ENCODE measurements at regions not wholly inside any gene's neighbourhood (a gene's known extent, or its start where the extent isn't known, plus 50 kb on each side); places are given as distances from the start of the nearest gene placed in this dataset.

DNA sequence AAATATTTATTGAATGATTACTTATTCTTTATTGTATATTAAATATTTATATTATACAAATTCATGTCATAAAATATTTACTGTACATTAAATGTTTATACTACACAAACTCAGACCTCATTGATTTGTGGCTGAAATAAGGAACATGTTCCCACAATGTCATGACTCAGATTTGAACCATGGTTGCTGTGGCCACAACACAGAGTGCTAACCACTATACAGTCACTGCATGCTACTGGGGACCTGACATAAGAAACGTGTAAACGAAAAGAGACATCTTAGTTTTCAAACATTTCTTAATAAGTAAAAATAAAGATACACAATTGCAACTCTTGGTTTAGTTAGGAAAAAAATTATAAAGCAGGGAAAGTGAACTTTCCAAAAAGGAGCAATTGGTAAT is 99.1 kb upstream of the AGTR1 start:
- no peak overlapping the region for H3K27ac ChIP-seq (ENCODE audit: low read depth, low read length)
- no peak overlapping the region for H3K4me3 ChIP-seq (ENCODE audit: low read length in 2 of 2)
- H3K4me1 ChIP-seq (ENCODE audit: insufficient read depth, low read length): no peaks in the 10 kb centered on the region
- DNase-seq: no peak
- Mint-ChIP-seq H3K4me1 (no peaks in the 10 kb centered on the region), H3K27me3 (no peaks in the 10 kb centered on the region), H3K36me3 (no peaks in the 10 kb centered on the region), H3K27ac (no peak overlapping the region), H3K4me3 (no peak overlapping the region), H3K9me3 (peaks cover 0 to 3% (median 0%) of the 10 kb centered on the region in 8 donors)
- no peaks in the 10 kb centered on the region for H3K9me3 ChIP-seq (ENCODE audit: control insufficient read depth in 1 of 2, low read length in 2 of 2)
- intact Hi-C loops (cut with micrococcal nuclease): no loop called here
- ChIA-PET POLR2A (ENCODE audit: partially characterized antibody) (no interaction called here), CTCF (ENCODE audit: partially characterized antibody) (no interaction called here)
- no peaks in the 10 kb centered on the region for H3K36me3 ChIP-seq (ENCODE audit: insufficient read depth, low read length)
- no peaks in the 10 kb centered on the region for H3K27me3 ChIP-seq (ENCODE audit: insufficient read depth, low read length)

DNA sequence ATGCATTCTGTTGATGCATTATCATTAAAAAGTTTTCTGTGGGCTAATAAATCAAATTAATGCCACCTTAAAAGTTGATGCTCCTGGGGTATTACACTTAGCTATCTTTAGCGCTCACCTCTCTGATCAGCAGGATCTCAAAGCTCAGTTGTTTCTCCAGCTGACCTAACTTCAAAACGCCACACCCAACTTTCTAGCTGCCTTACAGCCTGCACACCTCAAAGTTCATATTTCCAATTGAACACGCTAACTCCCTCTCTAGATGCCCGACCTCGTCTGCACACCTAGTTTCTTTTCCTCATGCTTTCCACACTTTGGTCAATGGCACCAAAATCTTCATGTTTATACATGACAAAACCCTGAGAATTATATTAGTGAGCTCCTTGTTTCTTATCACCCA is 98.2 kb upstream of the AGTR1 start:
- Mint-ChIP-seq H3K4me3 (no peak overlapping the region), H3K4me1 (no peaks in the 10 kb centered on the region), H3K27me3 (no peaks in the 10 kb centered on the region), H3K36me3 (no peaks in the 10 kb centered on the region), H3K27ac (peak overlapping the region in 1 of 7 donors; percentile 11), H3K9me3 (peaks cover 0 to 3% (median 0%) of the 10 kb centered on the region in 8 donors)
- Histone ChIP-seq H3K36me3 (ENCODE audit: insufficient read depth, low read length) (no peaks in the 10 kb centered on the region), H3K27me3 (ENCODE audit: insufficient read depth, low read length) (no peaks in the 10 kb centered on the region), H3K4me1 (ENCODE audit: insufficient read depth, low read length) (no peaks in the 10 kb centered on the region), H3K27ac (ENCODE audit: low read depth, low read length) (no peak overlapping the region), H3K4me3 (ENCODE audit: low read length in 2 of 2) (no peak overlapping the region), H3K9me3 (ENCODE audit: control insufficient read depth in 1 of 2, low read length in 2 of 2) (no peaks in the 10 kb centered on the region)
- POLR2A ChIA-PET (ENCODE audit: partially characterized antibody): no interaction called here
- no peak for DNase-seq
- CTCF ChIA-PET (ENCODE audit: partially characterized antibody): no interaction called here
- intact Hi-C loops (cut with micrococcal nuclease): no loop called here

DNA sequence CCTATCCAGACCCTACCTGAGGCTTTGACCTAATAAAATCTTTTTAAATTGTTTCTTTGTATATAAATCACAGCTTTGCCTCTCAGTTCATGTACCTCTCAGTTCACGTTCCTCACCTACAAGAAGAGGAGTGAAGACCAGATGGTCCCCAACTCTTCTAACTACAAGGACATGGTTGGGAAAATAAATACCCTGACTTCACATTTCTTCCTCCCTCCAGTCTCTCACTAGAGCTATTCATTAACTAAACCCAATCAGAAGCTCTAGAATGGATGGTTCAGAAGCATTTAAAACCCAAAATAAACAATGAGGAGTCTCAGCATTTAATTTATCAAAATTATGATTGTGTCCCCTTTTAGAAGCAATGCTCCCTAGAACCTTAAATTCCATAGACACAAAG is 97.3 kb upstream of the AGTR1 start:
- POLR2A ChIA-PET (ENCODE audit: partially characterized antibody): no interaction called here
- H3K27ac Mint-ChIP-seq: no peak overlapping the region
- no peak overlapping the region for H3K4me3 Mint-ChIP-seq
- CTCF ChIA-PET (ENCODE audit: partially characterized antibody): no interaction called here
- H3K9me3 ChIP-seq (ENCODE audit: control insufficient read depth in 1 of 2, low read length in 2 of 2): no peaks in the 10 kb centered on the region
- no peaks in the 10 kb centered on the region for H3K27me3 ChIP-seq (ENCODE audit: insufficient read depth, low read length)
- no peaks in the 10 kb centered on the region for H3K4me1 Mint-ChIP-seq
- no peak overlapping the region for H3K4me3 ChIP-seq (ENCODE audit: low read length in 2 of 2)
- no peak overlapping the region for H3K27ac ChIP-seq (ENCODE audit: low read depth, low read length)
- DNase-seq: no peak
- no peaks in the 10 kb centered on the region for H3K27me3 Mint-ChIP-seq
- intact Hi-C loops (cut with micrococcal nuclease): no loop called here
- peaks cover 0 to 3% (median 0%) of the 10 kb centered on the region in 8 donors for H3K9me3 Mint-ChIP-seq
- H3K36me3 Mint-ChIP-seq: no peaks in the 10 kb centered on the region
- H3K36me3 ChIP-seq (ENCODE audit: insufficient read depth, low read length): no peaks in the 10 kb centered on the region
- no peaks in the 10 kb centered on the region for H3K4me1 ChIP-seq (ENCODE audit: insufficient read depth, low read length)

DNA sequence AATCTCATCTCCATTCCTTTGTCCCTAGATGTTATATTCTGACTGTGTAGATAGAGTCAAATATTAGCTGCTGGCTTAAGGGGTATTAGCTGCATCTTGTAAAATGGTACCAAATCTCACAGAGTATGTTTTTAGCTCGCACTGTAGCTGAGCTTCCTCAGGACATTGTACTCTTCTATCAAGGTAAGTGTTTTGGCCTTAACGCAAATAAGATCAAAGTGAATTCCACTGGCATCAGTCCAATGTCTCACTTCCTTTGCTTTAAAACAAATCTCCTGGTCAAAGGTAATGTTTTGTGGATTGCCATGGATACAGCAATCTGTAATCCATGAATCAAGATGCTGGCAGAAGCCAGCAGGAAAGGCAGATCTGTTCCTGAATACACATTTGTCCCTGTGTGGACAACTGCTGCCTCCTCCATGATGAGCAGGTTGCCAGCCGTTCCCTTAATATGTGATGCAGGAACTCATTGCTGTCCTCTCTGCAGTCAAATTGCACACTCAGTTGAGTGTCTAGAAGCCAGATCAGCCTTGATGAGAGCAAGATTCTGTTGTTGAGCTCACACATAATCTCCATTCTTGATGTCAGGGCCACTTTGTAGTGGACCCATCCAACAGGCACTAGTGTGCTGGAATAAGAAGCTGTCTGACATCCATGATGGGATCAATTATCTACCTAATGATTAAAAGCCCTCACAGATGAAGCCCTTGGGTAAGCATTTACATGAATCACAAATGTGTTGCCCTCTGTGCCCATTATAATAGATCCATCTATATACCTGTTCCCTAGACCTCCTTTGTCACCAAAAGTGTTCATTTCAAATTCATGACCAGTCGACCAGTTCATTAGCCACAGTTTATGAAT is 96.6 kb upstream of the AGTR1 start:
- no peak for DNase-seq
- Mint-ChIP-seq H3K36me3 (no peaks in the 10 kb centered on the region), H3K27me3 (no peaks in the 10 kb centered on the region), H3K4me3 (no peak overlapping the region), H3K27ac (no peak overlapping the region), H3K9me3 (peaks cover 0 to 3% (median 0%) of the 10 kb centered on the region in 8 donors), H3K4me1 (no peaks in the 10 kb centered on the region)
- ChIA-PET POLR2A (ENCODE audit: partially characterized antibody) (no interaction called here), CTCF (ENCODE audit: partially characterized antibody) (no interaction called here)
- no peak overlapping the region for H3K27ac ChIP-seq (ENCODE audit: low read depth, low read length)
- H3K4me3 ChIP-seq (ENCODE audit: low read length in 2 of 2): no peak overlapping the region
- H3K27me3 ChIP-seq (ENCODE audit: insufficient read depth, low read length): no peaks in the 10 kb centered on the region
- no peaks in the 10 kb centered on the region for H3K9me3 ChIP-seq (ENCODE audit: control insufficient read depth in 1 of 2, low read length in 2 of 2)
- H3K4me1 ChIP-seq (ENCODE audit: insufficient read depth, low read length): no peaks in the 10 kb centered on the region
- H3K36me3 ChIP-seq (ENCODE audit: insufficient read depth, low read length): no peaks in the 10 kb centered on the region
- intact Hi-C loops (cut with micrococcal nuclease): no loop called here

DNA sequence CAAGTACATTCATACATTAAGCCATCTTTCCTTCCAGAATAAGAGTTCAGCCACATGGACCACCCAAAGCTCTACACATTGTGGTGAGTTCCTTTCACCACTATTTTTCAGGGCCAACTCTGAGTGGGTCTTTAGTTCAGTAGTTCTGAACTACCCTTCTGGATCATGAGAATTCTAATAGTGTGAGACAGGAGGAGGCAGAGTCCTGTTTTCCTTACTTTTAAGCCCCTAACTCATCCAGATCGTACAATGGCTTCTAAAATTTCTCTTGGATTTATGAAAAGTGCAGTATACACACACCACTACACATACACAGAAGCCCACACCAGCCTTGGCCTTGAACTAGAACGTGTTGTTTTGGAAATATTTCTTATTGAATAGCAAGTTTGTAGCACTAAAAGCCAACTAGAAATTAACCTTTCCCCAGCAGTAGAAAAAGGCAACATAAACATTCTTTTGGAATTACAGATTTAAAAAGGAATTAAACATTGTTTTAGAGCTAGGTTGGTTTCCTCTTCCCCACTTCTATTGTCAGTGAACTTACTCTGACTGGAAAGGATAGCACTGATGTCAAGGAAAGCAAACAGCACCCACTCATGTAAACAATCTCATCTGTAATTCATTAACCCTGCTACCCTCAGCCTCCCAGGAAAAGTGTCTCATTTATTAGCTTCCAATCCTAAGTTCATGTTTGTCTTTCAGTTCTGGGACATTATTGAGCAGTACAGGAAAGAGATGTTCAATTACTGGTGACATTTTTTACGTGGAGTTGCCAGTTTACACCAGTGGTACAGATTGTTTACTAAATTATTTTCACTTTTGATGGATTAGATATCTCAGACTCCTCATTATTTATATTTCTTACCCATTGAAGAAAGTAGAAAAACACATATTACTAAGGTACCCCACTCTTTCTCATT is 95.7 kb upstream of the AGTR1 start:
- Histone ChIP-seq H3K4me3 (ENCODE audit: low read length in 2 of 2) (no peak overlapping the region), H3K27ac (ENCODE audit: low read depth, low read length) (no peak overlapping the region), H3K36me3 (ENCODE audit: insufficient read depth, low read length) (no peaks in the 10 kb centered on the region), H3K4me1 (ENCODE audit: insufficient read depth, low read length) (no peaks in the 10 kb centered on the region), H3K9me3 (ENCODE audit: control insufficient read depth in 1 of 2, low read length in 2 of 2) (no peaks in the 10 kb centered on the region), H3K27me3 (ENCODE audit: insufficient read depth, low read length) (no peaks in the 10 kb centered on the region)
- Mint-ChIP-seq H3K27me3 (no peaks in the 10 kb centered on the region), H3K9me3 (peaks cover 0 to 4% (median 0%) of the 10 kb centered on the region in 8 donors), H3K4me1 (no peaks in the 10 kb centered on the region), H3K27ac (no peak overlapping the region), H3K4me3 (no peak overlapping the region), H3K36me3 (no peaks in the 10 kb centered on the region)
- intact Hi-C loops (cut with micrococcal nuclease): no loop called here
- ChIA-PET POLR2A (ENCODE audit: partially characterized antibody) (no interaction called here), CTCF (ENCODE audit: partially characterized antibody) (no interaction called here)
- no peak for DNase-seq

DNA sequence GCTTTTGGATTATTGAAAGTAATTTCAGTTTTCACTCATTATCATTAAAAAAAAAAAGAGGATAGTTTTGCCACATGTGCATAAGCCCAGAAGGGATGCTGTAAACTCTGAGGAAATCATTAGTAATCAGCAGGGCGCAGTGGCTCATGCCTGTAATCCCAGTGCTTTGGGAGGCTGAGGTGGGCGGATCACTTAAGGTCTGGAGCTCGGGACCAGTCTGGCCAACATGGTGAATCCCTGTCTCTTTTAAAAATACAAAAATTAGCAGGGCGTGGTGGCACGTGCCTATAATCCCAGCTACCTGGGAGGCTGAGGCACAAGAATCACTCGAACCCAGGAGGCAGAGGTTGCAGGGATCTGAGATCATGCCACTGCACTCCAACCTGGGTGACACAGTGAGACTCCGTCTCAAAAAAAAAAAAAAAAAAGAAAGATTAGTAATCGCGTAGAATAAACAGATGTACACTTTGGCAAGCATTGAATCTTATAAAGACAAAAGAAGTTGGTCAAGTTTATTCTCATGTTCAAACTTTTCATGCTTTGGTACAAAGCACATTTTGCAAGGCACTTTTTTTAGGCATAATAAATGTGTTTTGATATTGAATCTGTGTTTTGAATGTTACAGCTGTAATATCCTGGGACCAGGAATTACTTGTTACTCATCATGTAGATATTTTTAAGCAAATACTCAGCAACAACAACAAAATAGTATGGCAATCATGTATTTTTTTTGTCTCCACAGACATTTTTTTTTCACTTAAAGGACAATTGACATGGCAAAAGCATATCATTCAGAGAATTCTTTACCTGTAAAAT is 93.2 kb upstream of the AGTR1 start:
- intact Hi-C loops (cut with micrococcal nuclease): no loop called here
- no peaks in the 10 kb centered on the region for H3K27me3 Mint-ChIP-seq
- Histone ChIP-seq H3K27me3 (ENCODE audit: insufficient read depth, low read length) (no peaks in the 10 kb centered on the region), H3K36me3 (ENCODE audit: insufficient read depth, low read length) (no peaks in the 10 kb centered on the region), H3K27ac (ENCODE audit: low read depth, low read length) (no peak overlapping the region), H3K4me3 (ENCODE audit: low read length in 2 of 2) (no peak overlapping the region), H3K4me1 (ENCODE audit: insufficient read depth, low read length) (no peaks in the 10 kb centered on the region), H3K9me3 (ENCODE audit: control insufficient read depth in 1 of 2, low read length in 2 of 2) (no peaks in the 10 kb centered on the region)
- no peak overlapping the region for H3K27ac Mint-ChIP-seq
- H3K4me3 Mint-ChIP-seq: no peak overlapping the region
- H3K36me3 Mint-ChIP-seq: no peaks in the 10 kb centered on the region
- peaks cover 0 to 4% (median 0%) of the 10 kb centered on the region in 8 donors for H3K9me3 Mint-ChIP-seq
- no peak for DNase-seq
- POLR2A ChIA-PET (ENCODE audit: partially characterized antibody): no interaction called here
- CTCF ChIA-PET (ENCODE audit: partially characterized antibody): no interaction called here
- no peaks in the 10 kb centered on the region for H3K4me1 Mint-ChIP-seq

DNA sequence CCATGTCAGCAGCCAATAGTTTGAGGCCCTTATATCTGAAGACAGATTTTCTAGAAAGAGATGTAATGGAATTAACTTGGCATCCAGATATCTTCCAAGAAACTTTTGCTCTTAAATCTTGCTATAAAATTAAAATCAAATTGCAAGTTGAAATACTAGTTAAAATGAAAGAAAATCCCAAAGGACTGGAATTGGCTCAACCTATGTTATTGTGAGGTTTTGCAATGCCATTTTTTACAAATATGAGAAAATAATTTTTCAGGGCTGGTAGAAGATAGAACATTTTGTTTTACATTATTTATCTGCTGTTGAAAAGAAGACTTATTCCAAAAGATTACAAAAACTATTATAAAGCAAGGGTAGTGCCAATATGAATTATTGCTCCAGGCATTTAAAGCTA is 92.2 kb upstream of the AGTR1 start:
- H3K27me3 Mint-ChIP-seq: no peaks in the 10 kb centered on the region
- no peak for DNase-seq
- ChIA-PET CTCF (ENCODE audit: partially characterized antibody) (no interaction called here), POLR2A (ENCODE audit: partially characterized antibody) (no interaction called here)
- H3K9me3 ChIP-seq (ENCODE audit: control insufficient read depth in 1 of 2, low read length in 2 of 2): no peaks in the 10 kb centered on the region
- no peak overlapping the region for H3K4me3 Mint-ChIP-seq
- no peak overlapping the region for H3K4me3 ChIP-seq (ENCODE audit: low read length in 2 of 2)
- intact Hi-C loops (cut with micrococcal nuclease): no loop called here
- H3K27me3 ChIP-seq (ENCODE audit: insufficient read depth, low read length): no peaks in the 10 kb centered on the region
- no peaks in the 10 kb centered on the region for H3K36me3 Mint-ChIP-seq
- H3K9me3 Mint-ChIP-seq: peaks cover 0 to 4% (median 0%) of the 10 kb centered on the region in 8 donors
- no peaks in the 10 kb centered on the region for H3K4me1 Mint-ChIP-seq
- H3K27ac ChIP-seq (ENCODE audit: low read depth, low read length): no peak overlapping the region
- H3K4me1 ChIP-seq (ENCODE audit: insufficient read depth, low read length): no peaks in the 10 kb centered on the region
- H3K36me3 ChIP-seq (ENCODE audit: insufficient read depth, low read length): no peaks in the 10 kb centered on the region
- no peak overlapping the region for H3K27ac Mint-ChIP-seq
